ENCODE measurements at regions not wholly inside any gene's neighbourhood (a gene's known extent, or its start where the extent isn't known, plus 50 kb on each side); places are given as distances from the start of the nearest gene placed in this dataset.

- TF ChIP-seq CTCF (conservative IDR thresholded peaks at IDR 0.05; ENCODE audit: low read length) (no peak), EZH2phosphoT487 (IDR thresholded peaks at IDR 0.05; ENCODE audit: borderline replicate concordance, low read depth, low read length) (no peak)
Measured at GRCh38 chr5:167945542-167946384, 345.7 kb upstream of the WWC1 start.
